ENCODE measurements at regions not wholly inside any gene's neighbourhood (a gene's known extent, or its start where the extent isn't known, plus 50 kb on each side); places are given as distances from the start of the nearest gene placed in this dataset.

DNA sequence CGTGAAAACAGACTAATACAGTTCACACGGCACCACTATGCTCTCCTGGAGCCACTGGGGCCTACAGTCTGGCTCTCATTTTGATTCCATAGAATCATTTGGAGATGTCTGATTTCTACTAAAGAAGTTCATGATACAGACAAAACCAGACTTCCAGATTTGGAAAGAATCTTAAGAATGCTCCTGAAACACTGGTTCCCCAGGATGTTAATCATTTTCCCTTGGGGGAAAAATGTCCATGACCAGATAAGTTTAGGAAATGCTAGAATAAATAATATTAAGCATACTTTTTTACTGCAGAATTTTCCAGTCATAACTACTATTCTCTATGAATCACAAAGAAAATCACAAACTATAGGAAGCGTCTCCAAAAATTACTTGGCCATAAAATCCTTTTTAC, 63.0 kb upstream of the RGS7 start:
- peaks cover 0 to 10% of the 10 kb centered on the region in 2 donors for H3K4me1 ChIP-seq
- TF ChIP-seq, protein P1, sequence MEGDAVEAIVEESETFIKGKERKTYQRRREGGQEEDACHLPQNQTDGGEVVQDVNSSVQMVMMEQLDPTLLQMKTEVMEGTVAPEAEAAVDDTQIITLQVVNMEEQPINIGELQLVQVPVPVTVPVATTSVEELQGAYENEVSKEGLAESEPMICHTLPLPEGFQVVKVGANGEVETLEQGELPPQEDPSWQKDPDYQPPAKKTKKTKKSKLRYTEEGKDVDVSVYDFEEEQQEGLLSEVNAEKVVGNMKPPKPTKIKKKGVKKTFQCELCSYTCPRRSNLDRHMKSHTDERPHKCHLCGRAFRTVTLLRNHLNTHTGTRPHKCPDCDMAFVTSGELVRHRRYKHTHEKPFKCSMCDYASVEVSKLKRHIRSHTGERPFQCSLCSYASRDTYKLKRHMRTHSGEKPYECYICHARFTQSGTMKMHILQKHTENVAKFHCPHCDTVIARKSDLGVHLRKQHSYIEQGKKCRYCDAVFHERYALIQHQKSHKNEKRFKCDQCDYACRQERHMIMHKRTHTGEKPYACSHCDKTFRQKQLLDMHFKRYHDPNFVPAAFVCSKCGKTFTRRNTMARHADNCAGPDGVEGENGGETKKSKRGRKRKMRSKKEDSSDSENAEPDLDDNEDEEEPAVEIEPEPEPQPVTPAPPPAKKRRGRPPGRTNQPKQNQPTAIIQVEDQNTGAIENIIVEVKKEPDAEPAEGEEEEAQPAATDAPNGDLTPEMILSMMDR (IDR thresholded peaks at IDR 0.05): no peak
- DNase-seq (no peak), ATAC-seq (no peak)
- H3K9me3 ChIP-seq: no peaks in the 10 kb centered on the region
- H3K4me3 ChIP-seq: no peak overlapping the region
- no peaks in the 10 kb centered on the region for H3K36me3 ChIP-seq
- peaks cover 12 to 34% of the 10 kb centered on the region in 2 donors for H3K27me3 ChIP-seq
- intact Hi-C loops (cut with DNase I): no loop called here
- H3K27ac ChIP-seq: no peak overlapping the region

DNA sequence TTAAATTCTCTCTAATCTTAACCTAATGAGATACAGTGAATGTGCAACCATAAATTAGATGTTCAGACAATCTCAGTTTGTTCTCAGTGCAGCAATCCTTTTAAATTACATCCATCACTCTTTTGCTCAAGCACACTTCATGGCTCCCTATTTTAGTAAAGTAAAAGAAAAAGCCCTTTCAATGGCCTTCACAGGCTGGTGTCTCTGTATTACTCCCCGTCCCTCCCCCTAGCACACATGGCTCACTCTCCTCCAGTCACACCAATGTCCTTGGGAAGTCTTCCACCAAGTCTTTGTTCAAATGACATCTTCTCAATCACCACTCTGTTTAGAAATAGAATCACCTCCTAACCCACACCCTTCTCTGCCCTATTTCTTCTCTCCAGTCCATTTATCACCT, 60.3 kb upstream of the RGS7 start:
- TF ChIP-seq, protein P1 (IDR thresholded peaks at IDR 0.05): no peak
- H3K9me3 ChIP-seq: no peaks in the 10 kb centered on the region
- no peak for ATAC-seq
- no peaks in the 10 kb centered on the region for H3K36me3 ChIP-seq
- intact Hi-C loops (cut with DNase I): no loop called here
- DNase-seq: no peak
- H3K27me3 ChIP-seq: peaks cover 0 to 8% of the 10 kb centered on the region in 2 donors
- no peak overlapping the region for H3K27ac ChIP-seq
- H3K4me3 ChIP-seq: no peak overlapping the region
- H3K4me1 ChIP-seq: no peaks in the 10 kb centered on the region

DNA sequence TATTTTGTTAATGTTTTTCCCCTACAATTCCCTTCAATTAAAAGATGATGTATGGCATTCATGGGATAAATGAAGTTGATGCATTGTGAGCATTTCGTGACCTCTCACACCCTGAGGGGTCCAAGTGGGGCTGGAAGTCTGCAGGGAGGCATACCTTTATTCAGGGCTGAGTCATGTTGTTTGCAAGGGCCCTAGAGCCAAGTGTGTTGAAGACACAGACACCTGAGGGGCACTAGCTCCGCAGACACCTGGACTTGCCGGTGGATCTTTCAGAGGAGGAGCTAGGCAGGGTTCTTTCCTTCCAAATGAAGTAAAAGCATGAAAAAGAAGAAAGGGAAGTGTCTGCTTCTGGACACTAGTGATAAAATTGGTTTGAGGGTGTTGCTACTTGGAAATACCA, 57.0 kb upstream of the RGS7 start:
- Histone ChIP-seq H3K4me1 (no peaks in the 10 kb centered on the region), H3K9me3 (no peaks in the 10 kb centered on the region), H3K36me3 (no peaks in the 10 kb centered on the region), H3K27ac (no peak overlapping the region), H3K27me3 (no peaks in the 10 kb centered on the region), H3K4me3 (no peak overlapping the region)
- TF ChIP-seq, protein P1 (IDR thresholded peaks at IDR 0.05): no peak
- ATAC-seq (no peak), DNase-seq (no peak)
- intact Hi-C loops (cut with DNase I): no loop called here

DNA sequence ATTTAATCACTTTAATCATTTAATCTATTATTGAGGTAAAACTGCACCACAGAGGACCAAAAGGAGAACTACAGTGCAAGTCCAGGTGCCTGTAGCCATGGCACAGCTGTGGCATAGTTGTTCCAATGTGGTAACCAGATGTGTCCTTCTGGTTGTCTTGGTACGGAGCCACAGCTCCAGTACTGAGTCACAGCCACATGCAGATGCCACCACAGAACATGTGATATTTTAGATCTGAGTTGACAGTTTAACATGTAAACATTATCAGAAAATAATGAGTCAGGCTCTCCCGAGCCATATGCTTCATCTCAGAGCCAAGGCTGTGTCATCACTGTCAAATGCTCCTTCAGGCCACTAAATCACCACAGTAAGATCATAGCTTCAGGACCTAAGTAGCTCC, 56.4 kb upstream of the RGS7 start:
- TF ChIP-seq, protein P1 (IDR thresholded peaks at IDR 0.05): no peak
- no peak overlapping the region for H3K27ac ChIP-seq
- H3K4me1 ChIP-seq: no peaks in the 10 kb centered on the region
- no peak overlapping the region for H3K4me3 ChIP-seq
- no peaks in the 10 kb centered on the region for H3K9me3 ChIP-seq
- no peaks in the 10 kb centered on the region for H3K36me3 ChIP-seq
- ATAC-seq (no peak), DNase-seq (no peak)
- intact Hi-C loops (cut with DNase I): no loop called here
- no peaks in the 10 kb centered on the region for H3K27me3 ChIP-seq

DNA sequence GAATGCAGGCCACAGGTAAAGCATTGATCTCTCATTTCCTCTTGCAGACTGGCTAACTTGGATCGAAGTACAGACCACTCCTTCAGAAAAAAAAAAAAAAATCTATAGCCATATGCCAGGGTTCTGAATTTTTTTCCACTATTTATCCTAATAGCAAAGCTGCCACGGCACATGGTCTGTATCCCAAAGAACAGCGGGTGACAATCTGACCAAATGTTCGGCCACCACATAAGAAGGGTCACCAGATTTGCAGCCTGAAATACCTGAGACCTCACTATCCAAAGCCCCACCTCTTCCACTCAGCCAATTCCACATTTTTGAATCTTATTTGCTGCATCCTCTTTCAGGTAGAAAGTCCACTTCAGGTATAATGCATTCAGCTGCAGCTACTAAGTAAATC, 55.6 kb upstream of the RGS7 start:
- intact Hi-C loops (cut with DNase I): no loop called here
- Histone ChIP-seq H3K27me3 (no peaks in the 10 kb centered on the region), H3K4me3 (no peak overlapping the region), H3K36me3 (no peaks in the 10 kb centered on the region), H3K4me1 (no peaks in the 10 kb centered on the region), H3K9me3 (no peaks in the 10 kb centered on the region), H3K27ac (no peak overlapping the region)
- ATAC-seq: no peak
- TF ChIP-seq, protein P1 (IDR thresholded peaks at IDR 0.05): no peak
- DNase-seq: no peak

Measured in left lung (tissue), 4 donors.